Fibroblast of pulmonary artery (primary cell): ENCODE measurements at regions not wholly inside any gene's neighbourhood (a gene's known extent, or its start where the extent isn't known, plus 50 kb on each side); places are given as distances from the start of the nearest gene placed in this dataset.

ENCODE experiments used
- DNase-seq: peaks from one replicate; pipeline ENCODE4 v3.0.0-alpha.2; 2010; ENCODE audit warnings: low read depth
- H3K4me3 ChIP-seq: replicated peaks from 2 replicates; pipeline ENCODE4 v1.5.1; 2011; ENCODE audit warnings: low read depth, mild to moderate bottlenecking, control low read depth, low read length, moderate library complexity
- CTCF ChIP-seq: IDR thresholded peaks from 2 replicates; pipeline ENCODE4 v1.5.1; 2011; ENCODE audit warnings: mild to moderate bottlenecking, control low read depth, low read length, inconsistent platforms; ENCODE audit errors: missing control alignments

GRCh38 chr6:1066449-1067090 lies 245.3 kb upstream of the FOXQ1 start:
- no peak for DNase-seq
- no peak overlapping the region for H3K4me3 ChIP-seq
- TF ChIP-seq CTCF = no peak

GRCh38 chr6:1065986-1066385 lies 245.9 kb upstream of the FOXQ1 start:
- no peak for DNase-seq
- H3K4me3 ChIP-seq = no peak overlapping the region
- TF ChIP-seq CTCF = no peak

GRCh38 chr6:1063671-1064355 lies 248.1 kb upstream of the FOXQ1 start:
- no peak for DNase-seq
- no peak for TF ChIP-seq CTCF
- H3K4me3 ChIP-seq = no peak overlapping the region

GRCh38 chr6:1062786-1063545 lies 248.9 kb upstream of the FOXQ1 start:
- TF ChIP-seq CTCF = no peak
- no peak for DNase-seq
- no peak overlapping the region for H3K4me3 ChIP-seq

GRCh38 chr6:1059596-1059995 lies 252.3 kb upstream of the FOXQ1 start:
- TF ChIP-seq CTCF = no peak
- DNase-seq = no peak
- H3K4me3 ChIP-seq = no peak overlapping the region

- no peak for TF ChIP-seq CTCF
- no peak for DNase-seq
- H3K4me3 ChIP-seq = no peak overlapping the region
These were observed 254.3 kb upstream of the FOXQ1 start for GRCh38 chr6:1057490-1058135.
